ENCODE measurements at regions not wholly inside any gene's neighbourhood (a gene's known extent, or its start where the extent isn't known, plus 50 kb on each side); places are given as distances from the start of the nearest gene placed in this dataset.

GRCh38 chr10:23538968-23539367 lies 100.1 kb downstream of the OTUD1 start:
- TF ChIP-seq CTCF (IDR thresholded peaks at IDR 0.05) (no peak), POLR2A (IDR thresholded peaks at IDR 0.05) (no peak), EP300 (IDR thresholded peaks at IDR 0.05) (no peak)

All from tibial nerve (tissue), 4 donors.